Vagina (tissue), 2 donors: ENCODE measurements at regions not wholly inside any gene's neighbourhood (a gene's known extent, or its start where the extent isn't known, plus 50 kb on each side); places are given as distances from the start of the nearest gene placed in this dataset.
"Not testable (repeated sequence)": the region's sequence is repeated elsewhere in the genome, so short reads cannot be mapped to it uniquely, and the experiment has no call there.

Experiments used
- DNase-seq, 2 donors: peaks; one replicate each; pipeline ENCODE4 v3.0.0-alpha.2; 2017; ENCODE audit errors: extremely low spot score in 2 of 2
- H3K27ac ChIP-seq: fragments of 200-600 bp; sonication (generic); one replicate; pipeline ENCODE4 v1.5.1; 2019
- H3K27me3 ChIP-seq: fragments of 200-600 bp; sonication (generic); one replicate; pipeline ENCODE4 v1.5.1; 2019
- H3K36me3 ChIP-seq, 2 donors: fragments of 200-600 bp; sonication (generic); one replicate each; pipeline ENCODE4 v1.5.1; 2017 to 2019
- H3K4me1 ChIP-seq: fragments of 200-600 bp; sonication (generic); one replicate; pipeline ENCODE4 v1.5.1; 2019
- H3K4me3 ChIP-seq, 2 donors: fragments of 200-600 bp; sonication (generic); 1 replicate in 1 of 2; 2 replicates in 1 of 2; pipeline ENCODE4 v1.5.1; 2016 to 2019
- H3K9me3 ChIP-seq: fragments of 200-600 bp; sonication (generic); one replicate; pipeline ENCODE4 v1.5.1; 2019
- CTCF ChIP-seq, 3 experiments: fragments of 450-650 bp in 2 of 3; fragments of 200-600 bp in 1 of 3; sonication (generic) in 1 of 3; IDR thresholded peaks; one replicate each; pipeline ENCODE4 v1.5.1; 2017 to 2019; ENCODE audit warnings: antibody characterized with exemption in 3 of 3, mild to moderate bottlenecking in 2 of 3, moderate library complexity in 2 of 3
- POLR2A ChIP-seq, 2 donors: fragments of 450-650 bp; IDR thresholded peaks; one replicate each; pipeline ENCODE4 v1.6.1; 2017; ENCODE audit warnings: antibody characterized with exemption in 2 of 2, mild to moderate bottlenecking in 2 of 2, moderate library complexity in 2 of 2
- POLR2AphosphoS5 ChIP-seq, 2 donors: sonication (generic); formaldehyde crosslinking; IDR thresholded peaks; one replicate each; pipeline ENCODE4 v1.9.0; 2017; ENCODE audit warnings: antibody characterized with exemption in 2 of 2, mild to moderate bottlenecking in 2 of 2, low read depth in 1 of 2; ENCODE audit not compliant: insufficient read depth in 1 of 2
- intact Hi-C: fragments of 100-400 bp; cut with DNase I; formaldehyde crosslinking; loops from one replicate; pipeline ENCODE4 v1.15.1; 2023

GRCh38 chr1:8153961-8154360 is 127.9 kb upstream of the ERRFI1 start:
- TF ChIP-seq POLR2AphosphoS5 (IDR thresholded peaks at IDR 0.05; ENCODE audit: insufficient read depth in 1 of 2, low read depth in 1 of 2) (no peak), POLR2A (IDR thresholded peaks at IDR 0.05) (no peak), CTCF (IDR thresholded peaks at IDR 0.05) (no peak)
- Histone ChIP-seq H3K36me3 (no peaks in the 10 kb centered on the region), H3K27me3 (no peaks in the 10 kb centered on the region), H3K4me1 (no peaks in the 10 kb centered on the region), H3K9me3 (no peaks in the 10 kb centered on the region), H3K4me3 (no peak overlapping the region), H3K27ac (no peak overlapping the region)
- intact Hi-C loops = no loop called here
- no peak for DNase-seq

DNA sequence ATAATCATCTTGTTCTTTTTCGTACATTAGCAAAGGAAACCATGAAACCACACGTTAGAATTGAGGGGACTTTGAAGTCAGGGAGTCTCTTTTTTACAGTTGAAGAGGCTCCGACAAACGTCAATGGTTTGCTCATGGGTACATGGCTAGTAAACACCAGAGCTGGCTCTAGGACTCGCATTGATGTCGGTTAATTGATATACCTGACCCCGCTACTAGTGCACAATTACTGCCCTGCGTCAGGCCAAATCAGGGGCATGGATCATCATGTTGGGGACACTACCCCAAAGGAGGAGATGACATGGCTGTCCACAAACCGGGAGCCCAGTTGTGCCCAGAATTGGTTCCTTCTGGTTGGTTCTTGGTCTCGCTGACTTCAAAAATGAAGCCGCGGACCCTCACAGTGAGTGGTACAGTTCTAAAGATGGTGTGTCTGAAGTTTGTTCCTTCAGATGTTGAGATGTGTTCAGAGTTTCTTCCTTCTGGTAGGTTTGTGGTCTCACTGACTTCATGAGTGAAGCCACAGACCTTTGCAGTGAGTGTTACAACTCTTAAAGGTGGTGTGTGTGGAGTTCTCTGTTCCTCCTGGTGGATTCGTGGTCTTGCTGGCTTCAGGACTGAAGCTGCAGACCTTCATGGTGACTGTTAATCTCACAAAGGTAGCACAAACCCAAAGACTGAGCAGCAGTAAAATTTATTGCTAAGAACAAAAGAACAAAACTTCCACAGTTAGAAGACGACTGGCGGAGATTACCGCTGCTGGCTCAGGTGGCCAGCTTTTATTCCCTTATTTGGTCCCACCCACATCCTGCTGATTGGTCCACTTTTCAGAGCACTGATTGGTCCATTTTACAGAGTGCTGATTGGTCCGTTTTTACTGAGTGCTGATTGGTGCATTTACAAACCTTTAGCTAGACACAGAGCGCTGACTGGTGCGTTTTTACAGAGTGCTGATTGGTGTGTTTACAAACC is 126.9 kb upstream of the ERRFI1 start:
- TF ChIP-seq POLR2A (IDR thresholded peaks at IDR 0.05) (no peak), POLR2AphosphoS5 (IDR thresholded peaks at IDR 0.05; ENCODE audit: insufficient read depth in 1 of 2, low read depth in 1 of 2) (no peak), CTCF (IDR thresholded peaks at IDR 0.05) (no peak)
- H3K36me3 ChIP-seq = no peaks in the 10 kb centered on the region
- no peaks in the 10 kb centered on the region for H3K9me3 ChIP-seq
- H3K4me3 ChIP-seq = no peak overlapping the region
- intact Hi-C loops = no loop called here
- no peak overlapping the region for H3K27ac ChIP-seq
- H3K4me1 ChIP-seq = no peaks in the 10 kb centered on the region
- DNase-seq = no peak
- no peaks in the 10 kb centered on the region for H3K27me3 ChIP-seq

DNA sequence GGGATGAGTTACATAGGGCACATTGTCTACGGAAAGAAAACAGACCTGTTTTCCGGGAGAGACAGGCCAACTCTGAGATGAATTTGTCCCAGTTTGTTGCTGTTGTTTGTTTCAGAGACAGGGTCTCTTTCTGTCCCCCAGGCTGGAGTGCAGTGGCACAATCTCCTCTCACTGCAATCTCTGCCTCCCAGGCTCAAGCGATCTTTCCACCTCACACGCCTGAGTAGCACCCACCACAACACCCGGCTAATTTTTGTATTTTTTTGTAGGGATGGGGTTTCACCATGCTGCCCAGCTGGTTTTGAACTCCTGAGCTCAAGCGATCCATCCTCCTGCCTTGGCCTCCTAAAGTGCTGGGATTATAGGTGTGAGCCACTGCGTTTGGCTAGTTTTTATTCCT is 125.5 kb upstream of the ERRFI1 start:
- H3K9me3 ChIP-seq = no peaks in the 10 kb centered on the region
- H3K36me3 ChIP-seq = no peaks in the 10 kb centered on the region
- no peak overlapping the region for H3K4me3 ChIP-seq
- no peaks in the 10 kb centered on the region for H3K27me3 ChIP-seq
- DNase-seq = no peak
- H3K4me1 ChIP-seq = no peaks in the 10 kb centered on the region
- no peak overlapping the region for H3K27ac ChIP-seq
- intact Hi-C loops = no loop called here
- no peak for TF ChIP-seq CTCF (IDR thresholded peaks at IDR 0.05)
- no peak for TF ChIP-seq POLR2AphosphoS5 (IDR thresholded peaks at IDR 0.05; ENCODE audit: insufficient read depth in 1 of 2, low read depth in 1 of 2)
- TF ChIP-seq POLR2A (IDR thresholded peaks at IDR 0.05) = no peak

DNA sequence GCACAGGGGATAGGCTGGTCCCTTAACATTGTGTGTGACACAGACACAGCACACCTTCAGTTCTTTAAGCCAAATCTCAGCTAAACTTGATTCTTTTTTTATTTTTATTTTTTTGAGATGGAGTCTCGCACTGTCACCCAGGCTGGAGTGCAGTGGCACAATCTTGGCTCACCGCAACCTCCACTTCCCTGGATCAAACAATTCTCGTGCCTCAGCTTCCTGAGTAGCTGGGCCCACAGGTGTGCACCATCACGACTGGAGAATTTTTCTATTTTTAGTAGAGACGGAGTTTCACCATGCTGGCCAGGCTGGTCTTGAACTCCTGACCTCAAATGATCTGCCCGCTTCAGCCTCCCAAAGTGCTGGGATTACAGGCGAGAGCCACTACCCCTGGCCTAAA is 123.6 kb upstream of the ERRFI1 start:
- intact Hi-C loops, H3K4me1 ChIP-seq, H3K36me3 ChIP-seq, H3K4me3 ChIP-seq, DNase-seq, H3K27me3 ChIP-seq, H3K27ac ChIP-seq, H3K9me3 ChIP-seq: not testable (repeated sequence)

DNA sequence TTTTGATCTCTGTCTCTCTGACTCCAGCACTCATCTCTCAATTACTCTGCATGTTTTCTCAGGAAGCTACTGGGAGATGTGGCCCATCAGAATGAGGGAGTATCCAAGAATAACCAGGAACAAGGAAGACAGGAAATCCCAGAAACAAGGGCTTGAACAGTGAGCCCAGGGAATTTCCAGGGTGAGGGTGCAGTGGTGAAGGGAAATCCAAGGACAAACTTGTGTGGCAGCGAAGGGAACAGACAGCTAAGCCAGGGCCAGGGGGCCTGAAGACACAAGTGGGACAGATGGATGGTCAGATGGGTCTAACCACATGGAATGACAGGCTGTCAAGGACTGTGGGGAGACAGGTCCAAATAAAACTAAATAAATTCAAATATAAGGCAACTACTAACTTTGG is 121.8 kb upstream of the ERRFI1 start:
- no peaks in the 10 kb centered on the region for H3K4me1 ChIP-seq
- H3K36me3 ChIP-seq = no peaks in the 10 kb centered on the region
- TF ChIP-seq POLR2AphosphoS5 (IDR thresholded peaks at IDR 0.05; ENCODE audit: insufficient read depth in 1 of 2, low read depth in 1 of 2) (no peak), CTCF (IDR thresholded peaks at IDR 0.05) (no peak), POLR2A (IDR thresholded peaks at IDR 0.05) (no peak)
- H3K4me3 ChIP-seq = no peak overlapping the region
- intact Hi-C loops = no loop called here
- H3K27me3 ChIP-seq = no peaks in the 10 kb centered on the region
- no peak for DNase-seq
- no peak overlapping the region for H3K27ac ChIP-seq
- H3K9me3 ChIP-seq = no peaks in the 10 kb centered on the region
